Stimulated activated CD8-positive, alpha-beta memory T cell treated with anti-CD3 and anti-CD28 coated beads, Interleukin-4, amount 100 ng/mL, for 24 hours (primary cell): ENCODE measurements at regions not wholly inside any gene's neighbourhood (a gene's known extent, or its start where the extent isn't known, plus 50 kb on each side); places are given as distances from the start of the nearest gene placed in this dataset.

Source experiments
- DNase-seq: peaks from one replicate; pipeline ENCODE4 v3.0.0-alpha.2; 2020; ENCODE audit warnings: low read depth

DNA sequence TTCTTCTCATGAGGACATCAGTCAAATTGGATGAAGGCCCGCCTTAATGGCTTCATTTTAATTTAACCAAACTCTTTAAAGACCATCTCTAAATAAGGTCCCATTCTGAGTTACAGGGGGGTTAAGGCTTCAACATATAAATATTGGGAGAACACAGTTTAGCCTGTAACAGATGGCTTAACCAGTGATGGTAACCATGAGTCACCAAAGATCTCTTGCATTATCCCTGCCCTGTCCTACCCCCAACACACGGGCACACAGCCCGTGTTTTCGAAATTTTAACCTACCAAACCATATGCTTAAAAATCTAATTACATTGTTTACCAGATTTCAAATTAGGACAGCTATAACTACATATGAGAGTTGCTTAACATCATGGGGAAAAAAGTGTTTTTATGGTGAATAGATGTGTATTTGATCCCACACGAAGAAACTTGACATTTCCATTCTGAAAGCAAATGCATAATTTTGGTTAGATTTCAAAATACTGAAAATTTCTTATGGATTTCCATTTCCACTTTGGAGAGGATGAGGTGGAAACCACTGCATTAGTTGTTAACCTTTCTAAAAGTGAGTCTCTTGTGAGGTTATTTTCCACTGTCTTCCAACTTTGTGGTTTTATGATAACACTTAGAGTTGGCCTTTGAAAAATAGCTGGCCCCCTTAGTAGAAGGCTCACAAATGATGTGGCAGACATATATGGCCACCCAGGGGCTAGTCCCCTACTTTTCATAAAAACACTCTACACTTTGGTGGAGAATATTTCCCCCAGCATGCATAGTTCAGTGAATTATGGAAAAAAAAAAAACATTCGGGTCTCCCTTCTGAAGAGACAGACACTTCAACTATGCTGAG lies 849.3 kb downstream of the TLE1 start:
- DNase-seq, result no peak

GRCh38 chr9:80836013-80836412 lies 853.3 kb downstream of the TLE1 start:
- no peak for DNase-seq

- no peak for DNase-seq
Measured at GRCh38 chr9:80831751-80832150, 857.6 kb downstream of the TLE1 start.

- no peak for DNase-seq
Measured at GRCh38 chr9:80811656-80812055, 877.7 kb downstream of the TLE1 start.

- DNase-seq, result no peak
Measured at GRCh38 chr9:80811003-80811402, 878.3 kb downstream of the TLE1 start.

DNA sequence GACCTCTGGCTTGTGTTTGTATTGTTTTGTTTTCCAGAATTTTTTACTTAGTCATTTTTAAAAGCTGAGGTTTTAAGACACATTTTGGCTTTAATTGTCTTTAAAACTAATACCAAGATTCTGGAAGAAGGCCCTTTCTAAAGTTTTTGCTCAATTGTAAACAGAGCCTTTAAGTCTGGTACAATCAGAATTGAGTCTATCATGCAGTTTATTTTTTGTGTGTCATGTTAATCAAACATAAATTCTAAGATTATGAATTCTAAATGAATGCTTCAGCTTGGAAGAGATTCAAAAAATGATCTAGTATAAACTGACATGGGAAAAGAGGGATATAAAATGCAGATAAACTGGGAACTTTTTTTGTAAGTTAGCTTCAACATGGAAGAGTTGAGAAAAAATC lies 882.7 kb downstream of the TLE1 start:
- DNase-seq, result no peak

- DNase-seq, result no peak
Measured at GRCh38 chr9:80804873-80805272, 884.5 kb downstream of the TLE1 start.

- no peak for DNase-seq
Measured at GRCh38 chr9:80797831-80798688, 891.3 kb downstream of the TLE1 start.

GRCh38 chr9:80797101-80797829 lies 892.1 kb downstream of the TLE1 start:
- no peak for DNase-seq

DNA sequence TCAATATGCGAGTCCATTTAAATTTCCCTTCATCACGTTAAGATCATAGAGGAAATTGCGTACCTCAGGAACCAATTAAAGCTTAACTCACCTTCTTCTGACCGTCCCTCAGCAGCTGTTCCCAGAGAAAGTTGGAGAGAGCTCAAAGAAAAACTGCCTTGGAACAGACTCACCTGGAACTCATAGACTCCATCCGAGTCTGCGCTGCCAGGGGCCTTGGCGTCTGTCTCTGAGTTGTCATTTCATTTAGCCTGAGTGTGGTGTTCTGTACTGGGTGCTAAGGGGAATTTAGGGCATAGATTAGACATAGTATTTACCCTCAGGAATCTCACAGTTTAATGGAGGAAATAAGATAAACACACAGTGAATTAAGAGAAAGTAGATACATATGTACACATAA lies 892.7 kb downstream of the TLE1 start:
- no peak for DNase-seq

DNA sequence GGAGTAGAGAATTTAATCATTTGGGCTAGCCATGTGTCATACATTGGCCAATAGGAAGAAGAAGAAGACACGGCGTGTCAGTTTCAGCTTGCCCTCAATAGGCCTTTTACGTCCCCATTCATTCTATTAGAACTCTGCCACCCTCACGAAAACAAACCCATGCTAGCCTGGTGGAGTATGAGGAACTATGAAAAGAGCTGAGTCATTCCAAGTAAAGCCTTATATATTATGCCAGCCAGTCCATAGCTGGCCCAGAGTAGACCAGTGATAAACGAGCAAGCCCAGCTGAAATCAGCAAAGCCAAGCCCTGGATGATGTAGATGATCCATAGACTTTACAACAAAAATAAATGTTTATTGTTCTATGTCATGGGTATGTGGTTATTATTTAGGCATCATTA lies 895.1 kb downstream of the TLE1 start:
- no peak for DNase-seq

DNA sequence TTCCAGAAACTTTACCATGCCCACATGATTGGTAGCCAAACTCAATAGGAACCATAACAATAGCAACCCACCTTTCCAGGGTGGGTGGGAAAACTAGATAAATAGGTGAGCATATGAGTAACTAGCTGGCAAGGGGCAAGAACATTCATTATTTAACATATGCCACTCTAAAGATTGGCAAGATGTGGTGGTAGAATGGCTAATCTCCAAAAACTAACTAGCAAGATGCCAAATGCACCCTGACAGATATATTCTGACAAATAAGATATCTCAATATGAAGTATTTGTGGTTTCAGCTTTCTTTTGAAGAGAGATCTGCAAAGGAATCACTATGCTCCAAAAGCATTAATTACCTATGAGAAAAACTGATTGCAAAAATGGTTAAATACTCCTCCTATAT lies 895.6 kb downstream of the TLE1 start:
- DNase-seq, result no peak

- DNase-seq, result no peak
Measured at GRCh38 chr9:80792726-80793125, 896.6 kb downstream of the TLE1 start.

- no peak for DNase-seq
Measured at GRCh38 chr9:80791836-80792235, 897.5 kb downstream of the TLE1 start.

DNA sequence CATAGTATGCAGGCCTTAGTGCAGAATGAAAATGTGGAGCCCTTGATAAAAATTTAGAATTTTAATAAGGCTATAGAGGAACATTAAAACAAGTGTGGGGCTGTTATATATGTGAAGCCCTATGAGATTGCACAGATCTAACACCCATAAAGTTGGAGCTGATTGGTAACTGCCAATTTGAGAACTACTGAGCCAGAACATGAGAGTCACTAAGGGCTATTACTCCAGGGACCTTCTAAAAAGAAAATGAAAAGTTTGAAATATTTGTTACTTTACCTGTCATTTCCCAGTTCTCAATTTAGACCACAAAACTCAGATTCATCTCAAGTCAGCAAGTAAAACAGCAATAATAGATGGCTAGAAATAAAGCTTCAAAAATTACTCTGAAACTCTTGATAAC lies 898.6 kb downstream of the TLE1 start:
- DNase-seq, result no peak

- DNase-seq, result no peak
Measured at GRCh38 chr9:80789831-80790230, 899.5 kb downstream of the TLE1 start.

- DNase-seq, result no peak
Measured at GRCh38 chr9:80787636-80788035, 901.7 kb downstream of the TLE1 start.

DNA sequence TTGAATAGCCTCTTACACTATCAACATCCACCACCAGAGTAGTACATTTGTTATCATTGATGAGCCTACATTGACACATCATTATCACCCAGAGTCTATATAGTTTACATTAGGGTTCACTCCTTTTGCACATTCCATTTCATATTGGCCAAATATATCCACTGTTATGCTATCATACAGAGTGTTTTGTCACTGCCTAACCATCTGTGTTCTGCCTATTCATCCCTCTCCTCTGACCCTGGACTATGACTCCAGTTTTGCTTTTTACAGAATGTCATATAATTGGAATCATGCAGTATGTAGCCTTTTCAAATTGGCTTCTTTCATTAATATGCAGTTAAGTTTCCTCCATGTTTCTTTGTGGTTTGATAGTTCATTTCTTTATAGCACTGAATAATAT lies 904.7 kb downstream of the TLE1 start:
- DNase-seq, result no peak

- no peak for DNase-seq
Measured at GRCh38 chr9:80775971-80776370, 913.4 kb downstream of the TLE1 start.

GRCh38 chr9:80775530-80775929 lies 913.8 kb downstream of the TLE1 start:
- no peak for DNase-seq

- no peak for DNase-seq
Measured at GRCh38 chr9:80771555-80772347, 917.6 kb downstream of the TLE1 start.

GRCh38 chr9:80763536-80763935 lies 925.8 kb downstream of the TLE1 start:
- no peak for DNase-seq
